Karpas-422 (cell line): ENCODE measurements at regions not wholly inside any gene's neighbourhood (a gene's known extent, or its start where the extent isn't known, plus 50 kb on each side); places are given as distances from the start of the nearest gene placed in this dataset.

ENCODE experiments used
- DNase-seq: peaks from one replicate; pipeline ENCODE4 v3.0.0-alpha.2; 2015
- H2AFZ ChIP-seq: fragments of 200-600 bp; sonication (generic); 2 replicates; pipeline ENCODE4 v1.6.1; 2014; ENCODE audit warnings: antibody characterized with exemption, low read length, mixed read lengths
- H3K27ac ChIP-seq: fragments of 200-600 bp; sonication (generic); 2 replicates; pipeline ENCODE4 v1.5.1; 2014; ENCODE audit warnings: mild to moderate bottlenecking, low read length, moderate library complexity
- H3K27me3 ChIP-seq: fragments of 200-600 bp; sonication (generic); 2 replicates; pipeline ENCODE4 v1.6.1; 2014; ENCODE audit warnings: low read length, mixed read lengths
- H3K36me3 ChIP-seq: fragments of 200-600 bp; sonication (generic); 2 replicates; pipeline ENCODE4 v1.6.1; 2014; ENCODE audit warnings: low read length, mixed read lengths; ENCODE audit not compliant: insufficient read depth
- H3K4me1 ChIP-seq: fragments of 200-600 bp; sonication (generic); 2 replicates; pipeline ENCODE4 v1.6.1; 2014; ENCODE audit warnings: mild to moderate bottlenecking, low read length, mixed read lengths
- H3K4me2 ChIP-seq: fragments of 200-600 bp; sonication (generic); 2 replicates; pipeline ENCODE4 v1.6.1; 2014; ENCODE audit warnings: low read length, low read depth, mild to moderate bottlenecking; ENCODE audit not compliant: poor library complexity, severe bottlenecking
- H3K4me3 ChIP-seq: fragments of 200-600 bp; sonication (generic); 2 replicates; pipeline ENCODE4 v1.5.1; 2014; ENCODE audit warnings: mild to moderate bottlenecking, antibody characterized with exemption, low read length, mixed read lengths
- H3K79me2 ChIP-seq: fragments of 200-600 bp; sonication (generic); 2 replicates; pipeline ENCODE4 v1.6.1; 2014; ENCODE audit warnings: mild to moderate bottlenecking, low read length, mixed read lengths
- H3K9ac ChIP-seq: fragments of 200-600 bp; sonication (generic); 2 replicates; pipeline ENCODE4 v1.6.0; 2014; ENCODE audit warnings: low read length
- H3K9me2 ChIP-seq: fragments of 200-600 bp; sonication (generic), shearing (Covaris generic); replicated peaks from 2 replicates; pipeline ENCODE4 v1.6.0; 2014; ENCODE audit warnings: mild to moderate bottlenecking, low read length, moderate library complexity; ENCODE audit not compliant: insufficient read depth
- H3K9me3 ChIP-seq: fragments of 300-700, 200-600 bp; sonication (generic); 2 replicates; pipeline ENCODE4 v1.6.1; 2014; ENCODE audit warnings: low read length, mixed read lengths
- H4K20me1 ChIP-seq: fragments of 200-600 bp; sonication (generic); 2 replicates; pipeline ENCODE4 v1.6.1; 2014; ENCODE audit warnings: mild to moderate bottlenecking, antibody characterized with exemption, low read length, low read depth; ENCODE audit not compliant: insufficient read depth

- no peak overlapping the region for H3K27ac ChIP-seq
- no peaks in the 10 kb centered on the region for H3K9me3 ChIP-seq
- H3K36me3 ChIP-seq: no peaks in the 10 kb centered on the region
- no peak for DNase-seq
- H3K4me2 ChIP-seq: no peak overlapping the region
- no peak overlapping the region for H3K9ac ChIP-seq
- no peaks in the 10 kb centered on the region for H3K27me3 ChIP-seq
- no peak overlapping the region for H3K4me3 ChIP-seq
- peaks cover 30% of the 10 kb centered on the region for H3K4me1 ChIP-seq
- 0 out of 2 replicates have a peak overlapping the region, but pooled peaks have one; percentile 24 for H2AFZ ChIP-seq
- H4K20me1 ChIP-seq: no peaks in the 10 kb centered on the region
- H3K9me2 ChIP-seq: no peaks in the 10 kb centered on the region
- H3K79me2 ChIP-seq: no peaks in the 10 kb centered on the region
These were observed 198.1 kb upstream of the KRR1 start for GRCh38 chr12:75709503-75709902.

GRCh38 chr12:75708802-75709201 is 197.4 kb upstream of the KRR1 start:
- no peak overlapping the region for H3K4me2 ChIP-seq
- H3K36me3 ChIP-seq: no peaks in the 10 kb centered on the region
- H3K27me3 ChIP-seq: no peaks in the 10 kb centered on the region
- H3K4me1 ChIP-seq: peaks cover 30% of the 10 kb centered on the region
- H4K20me1 ChIP-seq: no peaks in the 10 kb centered on the region
- no peaks in the 10 kb centered on the region for H3K79me2 ChIP-seq
- no peak overlapping the region for H3K4me3 ChIP-seq
- H3K9me3 ChIP-seq: no peaks in the 10 kb centered on the region
- H2AFZ ChIP-seq: no peak overlapping the region
- H3K9me2 ChIP-seq: no peaks in the 10 kb centered on the region
- no peak for DNase-seq
- no peak overlapping the region for H3K27ac ChIP-seq
- no peak overlapping the region for H3K9ac ChIP-seq

GRCh38 chr12:75707983-75708382 is 196.6 kb upstream of the KRR1 start:
- H3K9me2 ChIP-seq: no peaks in the 10 kb centered on the region
- no peaks in the 10 kb centered on the region for H3K79me2 ChIP-seq
- no peaks in the 10 kb centered on the region for H3K27me3 ChIP-seq
- no peak overlapping the region for H3K4me2 ChIP-seq
- H3K9ac ChIP-seq: no peak overlapping the region
- H3K9me3 ChIP-seq: no peaks in the 10 kb centered on the region
- H3K4me1 ChIP-seq: peaks cover 30% of the 10 kb centered on the region
- no peak for DNase-seq
- H3K4me3 ChIP-seq: no peak overlapping the region
- no peak overlapping the region for H2AFZ ChIP-seq
- no peaks in the 10 kb centered on the region for H4K20me1 ChIP-seq
- H3K36me3 ChIP-seq: no peaks in the 10 kb centered on the region
- no peak overlapping the region for H3K27ac ChIP-seq

- H2AFZ ChIP-seq: 0 out of 2 replicates have a peak overlapping the region, but pooled peaks have one; percentile 12
- H3K79me2 ChIP-seq: no peaks in the 10 kb centered on the region
These were observed 195.6 kb upstream of the KRR1 start for GRCh38 chr12:75706786-75707605.

GRCh38 chr12:75705749-75706711 is 194.6 kb upstream of the KRR1 start:
- Histone ChIP-seq H3K27me3 (no peaks in the 10 kb centered on the region), H4K20me1 (no peaks in the 10 kb centered on the region), H3K4me3 (no peak overlapping the region), H3K9ac (no peak overlapping the region), H3K4me2 (peak overlapping the region; percentile 45), H2AFZ (0 out of 2 replicates have a peak overlapping the region, but pooled peaks have one; percentile 12), H3K9me2 (no peaks in the 10 kb centered on the region), H3K27ac (no peak overlapping the region), H3K4me1 (peaks cover 23% of the 10 kb centered on the region), H3K9me3 (no peaks in the 10 kb centered on the region), H3K79me2 (no peaks in the 10 kb centered on the region), H3K36me3 (no peaks in the 10 kb centered on the region)
- DNase-seq: no peak

More at GRCh38 chr12:75706786-75707605, 195.6 kb upstream of the KRR1 start:
- peak; percentile 46 for DNase-seq
- Histone ChIP-seq H3K4me3 (0 out of 2 replicates have a peak overlapping the region, but pooled peaks have one; percentile 6), H3K9me2 (no peaks in the 10 kb centered on the region), H3K36me3 (no peaks in the 10 kb centered on the region), H3K4me1 (peaks cover 26% of the 10 kb centered on the region), H3K9me3 (no peaks in the 10 kb centered on the region), H3K9ac (no peak overlapping the region), H4K20me1 (no peaks in the 10 kb centered on the region), H3K4me2 (peak overlapping the region; percentile 45), H3K27ac (no peak overlapping the region), H3K27me3 (no peaks in the 10 kb centered on the region)

GRCh38 chr12:75704664-75705063 is 193.3 kb upstream of the KRR1 start:
- H3K27ac ChIP-seq: no peak overlapping the region
- H3K27me3 ChIP-seq: no peaks in the 10 kb centered on the region
- H3K4me1 ChIP-seq: peaks cover 23% of the 10 kb centered on the region
- H3K4me3 ChIP-seq: no peak overlapping the region
- H3K4me2 ChIP-seq: no peak overlapping the region
- H3K9me3 ChIP-seq: no peaks in the 10 kb centered on the region
- H3K9me2 ChIP-seq: no peaks in the 10 kb centered on the region
- no peaks in the 10 kb centered on the region for H4K20me1 ChIP-seq
- no peaks in the 10 kb centered on the region for H3K36me3 ChIP-seq
- no peak for DNase-seq
- H3K79me2 ChIP-seq: no peaks in the 10 kb centered on the region
- H2AFZ ChIP-seq: no peak overlapping the region
- no peak overlapping the region for H3K9ac ChIP-seq

- Histone ChIP-seq H4K20me1 (no peaks in the 10 kb centered on the region), H3K27ac (no peak overlapping the region), H3K9me3 (no peaks in the 10 kb centered on the region), H3K27me3 (no peaks in the 10 kb centered on the region), H3K4me3 (no peak overlapping the region), H3K4me2 (no peak overlapping the region), H3K9ac (no peak overlapping the region), H3K9me2 (no peaks in the 10 kb centered on the region), H3K79me2 (no peaks in the 10 kb centered on the region), H2AFZ (no peak overlapping the region), H3K36me3 (no peaks in the 10 kb centered on the region), H3K4me1 (peaks cover 23% of the 10 kb centered on the region)
- DNase-seq: no peak
These were observed 192.8 kb upstream of the KRR1 start for GRCh38 chr12:75704208-75704607.

GRCh38 chr12:75703131-75703530 is 191.7 kb upstream of the KRR1 start:
- no peak overlapping the region for H3K4me2 ChIP-seq
- H3K27me3 ChIP-seq: no peaks in the 10 kb centered on the region
- no peak for DNase-seq
- no peak overlapping the region for H3K9ac ChIP-seq
- no peaks in the 10 kb centered on the region for H3K36me3 ChIP-seq
- H4K20me1 ChIP-seq: no peaks in the 10 kb centered on the region
- H3K27ac ChIP-seq: no peak overlapping the region
- no peaks in the 10 kb centered on the region for H3K9me2 ChIP-seq
- no peak overlapping the region for H3K4me3 ChIP-seq
- H3K9me3 ChIP-seq: no peaks in the 10 kb centered on the region
- no peak overlapping the region for H2AFZ ChIP-seq
- H3K79me2 ChIP-seq: no peaks in the 10 kb centered on the region
- H3K4me1 ChIP-seq: peaks cover 21% of the 10 kb centered on the region
